ENCODE measurements at regions not wholly inside any gene's neighbourhood (a gene's known extent, or its start where the extent isn't known, plus 50 kb on each side); places are given as distances from the start of the nearest gene placed in this dataset.

GRCh38 chr7:34501156-34501555, 156.9 kb upstream of the NPSR1 start:
- Histone ChIP-seq H3K36me3 (ENCODE audit: control insufficient read depth in 2 of 2, insufficient read depth in 2 of 2, low read length in 2 of 2) (no peaks in the 10 kb centered on the region), H3K9ac (ENCODE audit: low read length in 2 of 2) (no peak overlapping the region), H3K4me1 (ENCODE audit: control insufficient read depth, insufficient read depth, low read length) (no peaks in the 10 kb centered on the region), H3K4me3 (ENCODE audit: low read length in 2 of 2) (no peak overlapping the region), H3K27ac (ENCODE audit: low read length) (no peak overlapping the region), H3K27me3 (ENCODE audit: control insufficient read depth in 1 of 2, insufficient read depth in 2 of 2, low read length in 2 of 2) (no peaks in the 10 kb centered on the region), H3K9me3 (ENCODE audit: control insufficient read depth in 2 of 2, low read length in 2 of 2) (no peaks in the 10 kb centered on the region)

- no peaks in the 10 kb centered on the region for H3K27me3 ChIP-seq (ENCODE audit: control insufficient read depth in 1 of 2, insufficient read depth in 2 of 2, low read length in 2 of 2)
- no peak overlapping the region for H3K4me3 ChIP-seq (ENCODE audit: low read length in 2 of 2)
- no peak overlapping the region for H3K27ac ChIP-seq (ENCODE audit: low read length)
- no peaks in the 10 kb centered on the region for H3K4me1 ChIP-seq (ENCODE audit: control insufficient read depth, insufficient read depth, low read length)
- H3K9ac ChIP-seq (ENCODE audit: low read length in 2 of 2): no peak overlapping the region
- peaks cover 0 to 2% of the 10 kb centered on the region in 2 donors for H3K9me3 ChIP-seq (ENCODE audit: control insufficient read depth in 2 of 2, low read length in 2 of 2)
- H3K36me3 ChIP-seq (ENCODE audit: control insufficient read depth in 2 of 2, insufficient read depth in 2 of 2, low read length in 2 of 2): no peaks in the 10 kb centered on the region
Observed at GRCh38 chr7:34507191-34507590, 150.8 kb upstream of the NPSR1 start.

- peaks cover 2 to 4% of the 10 kb centered on the region in 2 donors for H3K9me3 ChIP-seq (ENCODE audit: control insufficient read depth in 2 of 2, low read length in 2 of 2)
- H3K36me3 ChIP-seq (ENCODE audit: control insufficient read depth in 2 of 2, insufficient read depth in 2 of 2, low read length in 2 of 2): no peaks in the 10 kb centered on the region
- no peak overlapping the region for H3K27ac ChIP-seq (ENCODE audit: low read length)
- H3K4me1 ChIP-seq (ENCODE audit: control insufficient read depth, insufficient read depth, low read length): no peaks in the 10 kb centered on the region
- no peak overlapping the region for H3K9ac ChIP-seq (ENCODE audit: low read length in 2 of 2)
- H3K4me3 ChIP-seq (ENCODE audit: low read length in 2 of 2): no peak overlapping the region
- H3K27me3 ChIP-seq (ENCODE audit: control insufficient read depth in 1 of 2, insufficient read depth in 2 of 2, low read length in 2 of 2): no peaks in the 10 kb centered on the region
Observed at GRCh38 chr7:34523226-34523918, 134.6 kb upstream of the NPSR1 start.

- peaks cover 2 to 4% of the 10 kb centered on the region in 2 donors for H3K9me3 ChIP-seq (ENCODE audit: control insufficient read depth in 2 of 2, low read length in 2 of 2)
- H3K36me3 ChIP-seq (ENCODE audit: control insufficient read depth in 2 of 2, insufficient read depth in 2 of 2, low read length in 2 of 2): no peaks in the 10 kb centered on the region
- no peaks in the 10 kb centered on the region for H3K27me3 ChIP-seq (ENCODE audit: control insufficient read depth in 1 of 2, insufficient read depth in 2 of 2, low read length in 2 of 2)
- no peak overlapping the region for H3K9ac ChIP-seq (ENCODE audit: low read length in 2 of 2)
- H3K4me1 ChIP-seq (ENCODE audit: control insufficient read depth, insufficient read depth, low read length): no peaks in the 10 kb centered on the region
- no peak overlapping the region for H3K4me3 ChIP-seq (ENCODE audit: low read length in 2 of 2)
- H3K27ac ChIP-seq (ENCODE audit: low read length): no peak overlapping the region
Observed at GRCh38 chr7:34530259-34530658, 127.8 kb upstream of the NPSR1 start.

- Histone ChIP-seq H3K4me1 (ENCODE audit: control insufficient read depth, insufficient read depth, low read length) (no peaks in the 10 kb centered on the region), H3K36me3 (ENCODE audit: control insufficient read depth in 2 of 2, insufficient read depth in 2 of 2, low read length in 2 of 2) (no peaks in the 10 kb centered on the region), H3K9me3 (ENCODE audit: control insufficient read depth in 2 of 2, low read length in 2 of 2) (peaks cover 0 to 3% of the 10 kb centered on the region in 2 donors), H3K9ac (ENCODE audit: low read length in 2 of 2) (no peak overlapping the region), H3K27me3 (ENCODE audit: control insufficient read depth in 1 of 2, insufficient read depth in 2 of 2, low read length in 2 of 2) (no peaks in the 10 kb centered on the region), H3K4me3 (ENCODE audit: low read length in 2 of 2) (no peak overlapping the region), H3K27ac (ENCODE audit: low read length) (no peak overlapping the region)
Observed at GRCh38 chr7:34539003-34539402, 119.0 kb upstream of the NPSR1 start.

GRCh38 chr7:34544621-34545020, 113.4 kb upstream of the NPSR1 start:
- Histone ChIP-seq H3K27me3 (ENCODE audit: control insufficient read depth in 1 of 2, insufficient read depth in 2 of 2, low read length in 2 of 2) (no peaks in the 10 kb centered on the region), H3K9ac (ENCODE audit: low read length in 2 of 2) (no peak overlapping the region), H3K9me3 (ENCODE audit: control insufficient read depth in 2 of 2, low read length in 2 of 2) (peaks cover 0 to 2% of the 10 kb centered on the region in 2 donors), H3K36me3 (ENCODE audit: control insufficient read depth in 2 of 2, insufficient read depth in 2 of 2, low read length in 2 of 2) (no peaks in the 10 kb centered on the region), H3K4me3 (ENCODE audit: low read length in 2 of 2) (no peak overlapping the region), H3K4me1 (ENCODE audit: control insufficient read depth, insufficient read depth, low read length) (no peaks in the 10 kb centered on the region), H3K27ac (ENCODE audit: low read length) (no peak overlapping the region)

- no peaks in the 10 kb centered on the region for H3K36me3 ChIP-seq (ENCODE audit: control insufficient read depth in 2 of 2, insufficient read depth in 2 of 2, low read length in 2 of 2)
- H3K9ac ChIP-seq (ENCODE audit: low read length in 2 of 2): no peak overlapping the region
- H3K4me3 ChIP-seq (ENCODE audit: low read length in 2 of 2): no peak overlapping the region
- H3K4me1 ChIP-seq (ENCODE audit: control insufficient read depth, insufficient read depth, low read length): no peaks in the 10 kb centered on the region
- no peaks in the 10 kb centered on the region for H3K27me3 ChIP-seq (ENCODE audit: control insufficient read depth in 1 of 2, insufficient read depth in 2 of 2, low read length in 2 of 2)
- H3K27ac ChIP-seq (ENCODE audit: low read length): no peak overlapping the region
- H3K9me3 ChIP-seq (ENCODE audit: control insufficient read depth in 2 of 2, low read length in 2 of 2): peaks cover 3 to 8% of the 10 kb centered on the region in 2 donors
Observed at GRCh38 chr7:34550996-34551395, 107.0 kb upstream of the NPSR1 start.

- Histone ChIP-seq H3K4me1 (ENCODE audit: control insufficient read depth, insufficient read depth, low read length) (no peaks in the 10 kb centered on the region), H3K4me3 (ENCODE audit: low read length in 2 of 2) (no peak overlapping the region), H3K9me3 (ENCODE audit: control insufficient read depth in 2 of 2, low read length in 2 of 2) (peaks cover 3 to 8% of the 10 kb centered on the region in 2 donors), H3K27ac (ENCODE audit: low read length) (no peak overlapping the region), H3K9ac (ENCODE audit: low read length in 2 of 2) (no peak overlapping the region), H3K27me3 (ENCODE audit: control insufficient read depth in 1 of 2, insufficient read depth in 2 of 2, low read length in 2 of 2) (no peaks in the 10 kb centered on the region), H3K36me3 (ENCODE audit: control insufficient read depth in 2 of 2, insufficient read depth in 2 of 2, low read length in 2 of 2) (no peaks in the 10 kb centered on the region)
Observed at GRCh38 chr7:34552502-34552901, 105.5 kb upstream of the NPSR1 start.

GRCh38 chr7:34558022-34558421, 100.0 kb upstream of the NPSR1 start:
- peaks cover 0 to 4% of the 10 kb centered on the region in 2 donors for H3K9me3 ChIP-seq (ENCODE audit: control insufficient read depth in 2 of 2, low read length in 2 of 2)
- H3K36me3 ChIP-seq (ENCODE audit: control insufficient read depth in 2 of 2, insufficient read depth in 2 of 2, low read length in 2 of 2): no peaks in the 10 kb centered on the region
- no peak overlapping the region for H3K27ac ChIP-seq (ENCODE audit: low read length)
- H3K4me3 ChIP-seq (ENCODE audit: low read length in 2 of 2): no peak overlapping the region
- no peaks in the 10 kb centered on the region for H3K4me1 ChIP-seq (ENCODE audit: control insufficient read depth, insufficient read depth, low read length)
- H3K27me3 ChIP-seq (ENCODE audit: control insufficient read depth in 1 of 2, insufficient read depth in 2 of 2, low read length in 2 of 2): no peaks in the 10 kb centered on the region
- no peak overlapping the region for H3K9ac ChIP-seq (ENCODE audit: low read length in 2 of 2)

- Histone ChIP-seq H3K36me3 (ENCODE audit: control insufficient read depth in 2 of 2, insufficient read depth in 2 of 2, low read length in 2 of 2) (no peaks in the 10 kb centered on the region), H3K4me3 (ENCODE audit: low read length in 2 of 2) (no peak overlapping the region), H3K27ac (ENCODE audit: low read length) (no peak overlapping the region), H3K9ac (ENCODE audit: low read length in 2 of 2) (no peak overlapping the region), H3K27me3 (ENCODE audit: control insufficient read depth in 1 of 2, insufficient read depth in 2 of 2, low read length in 2 of 2) (no peaks in the 10 kb centered on the region), H3K4me1 (ENCODE audit: control insufficient read depth, insufficient read depth, low read length) (no peaks in the 10 kb centered on the region), H3K9me3 (ENCODE audit: control insufficient read depth in 2 of 2, low read length in 2 of 2) (no peaks in the 10 kb centered on the region)
Observed at GRCh38 chr7:34564091-34564490, 93.9 kb upstream of the NPSR1 start.

- H3K36me3 ChIP-seq (ENCODE audit: control insufficient read depth in 2 of 2, insufficient read depth in 2 of 2, low read length in 2 of 2): no peaks in the 10 kb centered on the region
- H3K4me1 ChIP-seq (ENCODE audit: control insufficient read depth, insufficient read depth, low read length): no peaks in the 10 kb centered on the region
- no peaks in the 10 kb centered on the region for H3K9me3 ChIP-seq (ENCODE audit: control insufficient read depth in 2 of 2, low read length in 2 of 2)
- H3K4me3 ChIP-seq (ENCODE audit: low read length in 2 of 2): no peak overlapping the region
- no peak overlapping the region for H3K9ac ChIP-seq (ENCODE audit: low read length in 2 of 2)
- H3K27ac ChIP-seq (ENCODE audit: low read length): no peak overlapping the region
- no peaks in the 10 kb centered on the region for H3K27me3 ChIP-seq (ENCODE audit: control insufficient read depth in 1 of 2, insufficient read depth in 2 of 2, low read length in 2 of 2)
Observed at GRCh38 chr7:34567906-34568305, 90.1 kb upstream of the NPSR1 start.
